Natural killer cell treated with Interleukin-12 subunit alpha and Interleukin-12 subunit beta and Interleukin-15 and Interleukin-18, amount 100 ng/mL, for 72 hours (primary cell): ENCODE measurements at regions not wholly inside any gene's neighbourhood (a gene's known extent, or its start where the extent isn't known, plus 50 kb on each side); places are given as distances from the start of the nearest gene placed in this dataset.
A peak's percentile ranks its signal among the peaks of the same experiment; 100 is the strongest.

Experiments used
- ATAC-seq, 2 donors: fragments of 150-1000 bp; cut with Tn5 transposase in 1 of 2; sonication (Bioruptor Pico), chemical (Tn5 transposase) in 1 of 2; 2 replicates each; pipeline ENCODE4 v1.10.0; 2021
- DNase-seq: peaks from one replicate; pipeline ENCODE4 v3.0.0; 2022; ENCODE audit warnings: low spot score
- H3K27ac Mint-ChIP-seq, 2 donors: 1 replicate in 1 of 2; 2 replicates in 1 of 2; pipeline ENCODE4 v1.8.0; 2022; ENCODE audit warnings: mixed read lengths in 2 of 2, mild to moderate bottlenecking in 1 of 2, moderate library complexity in 1 of 2
- H3K27me3 Mint-ChIP-seq, 2 donors: 1 replicate in 1 of 2; 2 replicates in 1 of 2; pipeline ENCODE4 v1.8.0; 2022; ENCODE audit warnings: mixed read lengths in 2 of 2
- H3K36me3 Mint-ChIP-seq: one replicate; pipeline ENCODE4 v1.8.0; 2022; ENCODE audit warnings: mixed read lengths
- H3K4me1 Mint-ChIP-seq, 2 donors: 1 replicate in 1 of 2; 2 replicates in 1 of 2; pipeline ENCODE4 v1.8.0; 2022; ENCODE audit warnings: low read depth in 2 of 2, mixed read lengths in 2 of 2, mild to moderate bottlenecking in 1 of 2
- H3K4me3 Mint-ChIP-seq: one replicate; pipeline ENCODE4 v1.8.0; 2022; ENCODE audit warnings: mixed read lengths
- H3K9me3 Mint-ChIP-seq: 2 replicates; pipeline ENCODE4 v1.8.0; 2022; ENCODE audit warnings: mixed read lengths

DNA sequence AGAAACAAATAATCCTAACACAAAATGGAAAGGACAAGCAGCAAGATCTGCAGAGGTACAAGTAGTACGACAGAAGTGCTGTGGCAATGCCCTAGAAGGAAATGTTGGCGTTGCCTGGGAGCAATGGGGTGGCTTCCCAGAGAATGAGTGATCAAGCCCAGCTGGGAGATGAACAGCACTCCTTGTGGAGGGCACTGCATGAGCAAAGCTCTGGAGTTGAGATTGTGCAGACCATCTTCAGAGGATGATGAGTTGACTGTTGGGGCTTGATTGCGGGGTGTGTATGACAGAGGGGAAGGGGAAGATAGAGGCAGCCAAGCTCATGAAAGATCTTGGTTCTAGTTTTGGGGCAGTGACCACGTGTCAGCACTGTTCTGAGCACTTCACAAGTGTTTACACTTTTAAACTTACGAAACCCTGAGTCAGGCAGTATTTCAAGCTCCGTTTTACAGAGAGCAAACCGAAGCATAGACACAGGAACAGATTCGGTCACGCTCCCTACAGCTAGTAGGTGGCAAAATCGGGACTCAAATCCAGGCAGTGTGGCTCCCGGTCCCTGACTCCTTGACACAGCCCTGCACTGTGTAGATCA, 127.2 kb upstream of the LHX5 start:
- peaks cover 6% of the 10 kb centered on the region for H3K9me3 Mint-ChIP-seq

GRCh38 chr12:113594967-113595366, 123.3 kb upstream of the LHX5 start:
- H3K4me3 Mint-ChIP-seq, result no peak overlapping the region
- ATAC-seq, result no peak
- H3K27me3 Mint-ChIP-seq, result peaks cover 21 to 26% of the 10 kb centered on the region in 2 donors
- H3K9me3 Mint-ChIP-seq, result peaks cover 6% of the 10 kb centered on the region
- H3K36me3 Mint-ChIP-seq, result no peaks in the 10 kb centered on the region
- H3K4me1 Mint-ChIP-seq, result peaks cover 5 to 6% of the 10 kb centered on the region in 2 donors
- no peak overlapping the region for H3K27ac Mint-ChIP-seq
- no peak for DNase-seq

More for the DNA sequence above, 127.2 kb upstream of the LHX5 start:
- DNase-seq, result no peak
- Mint-ChIP-seq H3K4me1 (peaks cover 0 to 2% of the 10 kb centered on the region in 2 donors), H3K36me3 (no peaks in the 10 kb centered on the region), H3K4me3 (no peak overlapping the region), H3K27me3 (peaks cover 8 to 20% of the 10 kb centered on the region in 2 donors), H3K27ac (no peak overlapping the region)
- no peak for ATAC-seq

- peak in 1 of 2 donors; percentile 53 for ATAC-seq
- H3K36me3 Mint-ChIP-seq, result peaks cover 4% of the 10 kb centered on the region
These were observed 119.9 kb upstream of the LHX5 start for GRCh38 chr12:113591480-113591974.

DNA sequence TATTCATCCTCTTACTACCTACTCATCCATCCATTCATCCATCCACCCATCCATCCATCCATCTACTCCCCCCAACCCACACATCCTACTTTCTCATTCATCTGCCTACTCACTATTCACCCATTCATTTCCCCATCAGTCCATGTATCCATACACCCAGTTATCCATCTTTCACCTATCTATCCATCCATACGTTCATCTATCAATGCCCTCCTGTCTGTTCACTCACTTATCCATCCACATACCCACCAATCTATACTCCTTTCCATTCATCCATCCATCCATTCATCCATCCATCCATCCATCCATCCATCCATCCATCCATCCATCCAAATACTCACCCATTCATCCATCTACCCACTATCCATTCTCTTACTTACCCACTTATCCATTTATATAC, 117.8 kb upstream of the LHX5 start:
- Mint-ChIP-seq H3K27ac (no peak overlapping the region), H3K27me3 (peaks cover 15 to 40% of the 10 kb centered on the region in 2 donors), H3K36me3 (peaks cover 4% of the 10 kb centered on the region), H3K9me3 (peaks cover 8% of the 10 kb centered on the region), H3K4me1 (peaks cover 3 to 6% of the 10 kb centered on the region in 2 donors), H3K4me3 (no peak overlapping the region)
- no peak for ATAC-seq
- no peak for DNase-seq

More at GRCh38 chr12:113591480-113591974, 119.9 kb upstream of the LHX5 start:
- H3K4me1 Mint-ChIP-seq, result peaks cover 5 to 6% of the 10 kb centered on the region in 2 donors
- H3K9me3 Mint-ChIP-seq, result peaks cover 13% of the 10 kb centered on the region
- DNase-seq, result no peak
- H3K27me3 Mint-ChIP-seq, result peaks cover 20 to 38% of the 10 kb centered on the region in 2 donors
- peak overlapping the region; percentile 47 for H3K4me3 Mint-ChIP-seq
- H3K27ac Mint-ChIP-seq, result no peak overlapping the region

DNA sequence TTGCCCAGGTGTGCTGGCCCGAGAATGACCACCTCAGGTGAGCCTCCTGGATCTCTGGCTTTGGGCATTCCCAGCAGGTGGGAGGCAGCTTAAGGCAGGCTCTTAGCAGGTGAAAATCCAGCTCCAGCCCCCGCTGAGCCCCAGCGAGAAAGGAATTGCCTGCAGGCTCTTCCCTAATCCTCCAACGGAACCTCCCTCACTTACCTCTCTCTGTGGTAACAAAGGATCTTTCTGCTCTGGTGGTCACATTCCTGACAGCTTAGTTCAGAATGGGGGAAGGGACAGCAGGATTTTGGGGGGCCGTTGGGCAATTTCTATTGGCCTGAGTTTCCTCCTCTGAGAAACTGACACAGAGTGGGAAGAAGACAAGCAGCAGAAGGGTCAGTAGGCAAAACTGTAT, 116.0 kb upstream of the LHX5 start:
- Mint-ChIP-seq H3K4me1 (peaks cover 3 to 6% of the 10 kb centered on the region in 2 donors), H3K4me3 (no peak overlapping the region), H3K27ac (no peak overlapping the region), H3K9me3 (peaks cover 8% of the 10 kb centered on the region), H3K36me3 (peaks cover 4% of the 10 kb centered on the region), H3K27me3 (peaks cover 15 to 45% of the 10 kb centered on the region in 2 donors)
- ATAC-seq (no peak), DNase-seq (no peak)

DNA sequence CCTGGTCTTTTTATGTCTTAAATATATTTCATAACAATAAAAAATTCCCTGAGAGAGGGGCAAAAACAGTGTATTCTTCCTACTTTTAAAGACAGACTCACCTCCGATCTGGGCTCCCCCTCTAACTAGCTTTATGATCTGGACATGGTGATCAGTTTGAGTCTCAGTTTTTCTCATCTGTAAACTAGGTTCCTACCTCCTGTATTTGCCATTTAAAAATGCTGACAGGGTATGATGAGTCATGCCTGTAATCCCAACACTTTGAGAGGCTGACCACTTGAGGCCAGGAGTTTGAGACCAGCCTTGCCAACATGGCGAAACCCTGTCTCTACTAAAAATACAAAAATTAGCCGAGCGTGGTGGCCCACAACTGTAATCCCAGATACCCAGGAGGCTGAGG, 114.8 kb upstream of the LHX5 start:
- Mint-ChIP-seq H3K9me3 (peaks cover 8% of the 10 kb centered on the region), H3K4me1 (peaks cover 3 to 6% of the 10 kb centered on the region in 2 donors), H3K4me3 (no peak overlapping the region), H3K36me3 (peaks cover 4% of the 10 kb centered on the region), H3K27ac (no peak overlapping the region), H3K27me3 (peaks cover 16 to 37% of the 10 kb centered on the region in 2 donors)
- ATAC-seq, result no peak
- no peak for DNase-seq

DNA sequence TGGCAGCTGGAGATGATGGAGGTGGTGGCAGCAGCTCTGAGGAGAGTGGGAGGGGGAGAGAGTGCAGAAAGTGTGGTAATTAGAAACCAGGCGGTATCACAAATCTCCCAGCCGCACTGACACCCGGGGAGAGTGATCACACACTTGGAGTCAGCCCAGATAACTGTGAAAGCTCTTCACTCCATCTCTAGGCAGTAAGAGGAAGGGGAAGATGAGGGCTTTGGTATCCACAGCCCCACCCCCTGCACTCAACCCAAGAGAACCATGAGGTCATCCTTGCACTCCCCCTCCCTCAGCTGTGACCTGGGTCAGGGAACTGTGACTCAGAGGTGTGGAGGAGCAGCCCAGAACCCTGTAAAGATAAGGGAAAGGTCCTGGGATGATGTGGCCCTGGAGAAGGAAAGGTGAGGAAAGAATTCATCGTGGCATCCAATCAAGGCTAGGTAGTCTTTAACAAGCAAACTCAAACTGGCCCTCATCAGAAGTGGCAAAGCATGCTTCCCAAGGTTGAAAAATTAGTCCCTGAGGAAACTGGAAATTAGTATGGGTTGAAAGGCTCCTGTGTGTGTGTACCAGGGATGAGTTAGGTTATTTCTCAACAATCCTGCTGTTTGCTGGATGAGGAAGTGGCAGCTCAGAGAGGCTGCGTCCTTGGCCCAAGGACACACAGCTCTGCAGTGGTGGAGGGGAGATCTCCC, 111.0 kb upstream of the LHX5 start:
- DNase-seq (no peak), ATAC-seq (peak; percentile 15 to 39)
- no peak overlapping the region for H3K4me3 Mint-ChIP-seq
- H3K27ac Mint-ChIP-seq, result no peak overlapping the region
- H3K4me1 Mint-ChIP-seq, result no peaks in the 10 kb centered on the region
- peaks cover 4% of the 10 kb centered on the region for H3K9me3 Mint-ChIP-seq
- peaks cover 15 to 25% of the 10 kb centered on the region in 2 donors for H3K27me3 Mint-ChIP-seq
- peaks cover 6% of the 10 kb centered on the region for H3K36me3 Mint-ChIP-seq

GRCh38 chr12:113581342-113581741, 109.7 kb upstream of the LHX5 start:
- Mint-ChIP-seq H3K27me3 (peaks cover 19 to 35% of the 10 kb centered on the region in 2 donors), H3K27ac (no peak overlapping the region), H3K4me3 (no peak overlapping the region), H3K4me1 (no peaks in the 10 kb centered on the region), H3K36me3 (peaks cover 6% of the 10 kb centered on the region), H3K9me3 (peaks cover 4% of the 10 kb centered on the region)
- ATAC-seq (no peak), DNase-seq (no peak)

- Mint-ChIP-seq H3K36me3 (peaks cover 6% of the 10 kb centered on the region), H3K9me3 (peaks cover 4% of the 10 kb centered on the region), H3K4me1 (no peaks in the 10 kb centered on the region), H3K27ac (no peak overlapping the region), H3K4me3 (no peak overlapping the region), H3K27me3 (peaks cover 19 to 35% of the 10 kb centered on the region in 2 donors)
- no peak for DNase-seq
- ATAC-seq, result no peak
These were observed 108.8 kb upstream of the LHX5 start for GRCh38 chr12:113580437-113580836.

DNA sequence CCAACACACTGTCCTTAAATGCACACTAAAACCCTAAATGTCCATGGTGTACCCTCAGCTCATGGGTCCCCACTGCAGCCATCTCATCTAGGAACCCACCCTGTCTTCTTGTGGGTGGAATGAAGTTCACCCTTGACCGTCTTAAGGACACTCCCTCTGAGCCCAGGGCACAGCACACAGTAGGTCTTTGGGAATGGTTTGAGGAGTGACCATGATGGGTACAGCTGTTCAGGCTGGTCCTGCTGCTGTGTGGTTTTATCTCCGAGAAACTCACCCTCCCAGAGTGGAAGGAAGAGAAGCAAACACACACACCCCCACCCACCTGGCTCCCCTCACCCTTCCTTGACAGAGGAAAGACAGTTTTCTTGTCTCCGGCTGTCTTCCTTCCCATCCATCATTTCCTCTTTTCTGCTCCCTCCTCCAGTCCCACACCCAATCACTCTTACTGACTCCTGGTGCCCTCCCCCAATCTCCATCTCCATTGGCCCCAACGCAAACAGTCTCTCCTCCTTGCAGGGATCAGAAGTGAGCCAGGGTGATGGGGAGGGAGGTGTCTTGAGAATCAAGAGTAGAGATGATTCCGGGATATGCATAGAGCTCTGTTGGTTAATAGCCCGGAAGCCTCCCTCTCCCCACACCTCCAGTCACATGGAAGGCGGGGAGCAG, 105.9 kb upstream of the LHX5 start:
- Mint-ChIP-seq H3K27ac (no peak overlapping the region), H3K4me1 (no peaks in the 10 kb centered on the region)

GRCh38 chr12:113575386-113575785, 103.7 kb upstream of the LHX5 start:
- Mint-ChIP-seq H3K4me3 (no peak overlapping the region), H3K36me3 (no peaks in the 10 kb centered on the region), H3K27ac (no peak overlapping the region), H3K4me1 (no peaks in the 10 kb centered on the region), H3K9me3 (no peaks in the 10 kb centered on the region), H3K27me3 (peaks cover 13 to 21% of the 10 kb centered on the region in 2 donors)
- DNase-seq, result no peak
- peak in 1 of 2 donors; percentile 35 for ATAC-seq

More for the DNA sequence above, 105.9 kb upstream of the LHX5 start:
- H3K9me3 Mint-ChIP-seq, result peaks cover 4% of the 10 kb centered on the region
- peaks cover 21 to 29% of the 10 kb centered on the region in 2 donors for H3K27me3 Mint-ChIP-seq
- peaks cover 6% of the 10 kb centered on the region for H3K36me3 Mint-ChIP-seq
- DNase-seq (no peak), ATAC-seq (no peak)
- no peak overlapping the region for H3K4me3 Mint-ChIP-seq

- H3K4me3 Mint-ChIP-seq, result no peak overlapping the region
- peaks cover 13 to 19% of the 10 kb centered on the region in 2 donors for H3K27me3 Mint-ChIP-seq
- DNase-seq, result no peak
- H3K36me3 Mint-ChIP-seq, result no peaks in the 10 kb centered on the region
- no peaks in the 10 kb centered on the region for H3K4me1 Mint-ChIP-seq
- H3K27ac Mint-ChIP-seq, result no peak overlapping the region
- no peaks in the 10 kb centered on the region for H3K9me3 Mint-ChIP-seq
- ATAC-seq, result no peak
These were observed 101.5 kb upstream of the LHX5 start for GRCh38 chr12:113573148-113573547.

DNA sequence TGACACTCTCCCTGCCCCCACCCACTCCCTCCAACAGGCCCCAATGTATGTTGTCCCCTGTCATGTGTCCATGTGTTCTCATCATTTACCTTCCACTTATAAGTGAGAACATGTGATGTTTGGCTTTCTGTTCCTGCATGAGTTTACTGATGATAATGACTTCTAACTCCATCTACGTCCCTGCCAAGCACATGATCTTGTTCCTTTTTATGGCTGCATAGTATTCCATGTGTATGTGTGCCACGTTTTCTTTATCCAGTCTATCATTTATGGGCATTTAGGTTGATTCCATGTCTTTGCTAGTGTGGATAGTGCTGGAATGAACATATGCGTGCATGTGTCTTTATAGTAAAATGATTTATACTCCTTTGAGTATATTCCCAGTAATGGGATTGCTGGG, 100.0 kb upstream of the LHX5 start:
- Mint-ChIP-seq H3K36me3 (no peaks in the 10 kb centered on the region), H3K4me3 (no peak overlapping the region), H3K27ac (no peak overlapping the region), H3K27me3 (peaks cover under 1 to 12% of the 10 kb centered on the region in 2 donors), H3K9me3 (no peaks in the 10 kb centered on the region), H3K4me1 (no peaks in the 10 kb centered on the region)
- ATAC-seq (no peak), DNase-seq (no peak)

DNA sequence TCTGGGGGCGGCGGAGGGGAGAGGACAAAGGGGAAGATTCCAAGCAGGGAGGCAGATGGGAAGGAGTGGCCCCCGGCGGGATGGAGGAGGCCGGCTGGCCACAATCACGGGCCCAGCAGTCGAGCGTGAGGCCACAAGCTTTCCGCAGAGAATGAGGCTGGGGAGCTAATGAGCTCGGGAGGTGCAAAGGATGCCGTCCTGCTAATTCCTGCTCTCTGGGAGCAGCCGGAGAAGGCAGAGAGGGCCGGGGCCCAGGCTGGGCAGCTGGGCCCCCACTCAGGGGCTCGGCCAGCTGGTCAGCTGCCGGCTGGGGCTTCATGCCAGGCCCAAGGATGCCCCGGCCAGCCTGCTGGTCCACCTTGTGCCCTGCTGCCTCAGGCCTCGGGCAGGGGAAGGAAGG, 98.1 kb upstream of the LHX5 start:
- H3K27ac Mint-ChIP-seq, result no peak overlapping the region
- ATAC-seq (peak in 1 of 2 donors; percentile 17), DNase-seq (no peak)
- no peak overlapping the region for H3K4me3 Mint-ChIP-seq
- peaks cover 5 to 9% of the 10 kb centered on the region in 2 donors for H3K27me3 Mint-ChIP-seq
- H3K9me3 Mint-ChIP-seq, result no peaks in the 10 kb centered on the region
- no peaks in the 10 kb centered on the region for H3K36me3 Mint-ChIP-seq
- no peaks in the 10 kb centered on the region for H3K4me1 Mint-ChIP-seq
